ENCODE measurements at regions not wholly inside any gene's neighbourhood (a gene's known extent, or its start where the extent isn't known, plus 50 kb on each side); places are given as distances from the start of the nearest gene placed in this dataset.

GRCh38 chr18:59057493-59057795, 82.2 kb upstream of the SEC11C start:
- in situ Hi-C loops (cut with HindIII; ENCODE audit: low sequenced_read_pairs), result no loop called here

GRCh38 chr18:59057969-59058368, 81.7 kb upstream of the SEC11C start:
- in situ Hi-C loops (cut with HindIII; ENCODE audit: low sequenced_read_pairs), result no loop called here

GRCh38 chr18:59059140-59059539, 80.5 kb upstream of the SEC11C start:
- in situ Hi-C loops (cut with HindIII; ENCODE audit: low sequenced_read_pairs), result no loop called here

- in situ Hi-C loops (cut with HindIII; ENCODE audit: low sequenced_read_pairs), result no loop called here
Observed at GRCh38 chr18:59060551-59060950, 79.1 kb upstream of the SEC11C start.

- in situ Hi-C loops (cut with HindIII; ENCODE audit: low sequenced_read_pairs), result no loop called here
Observed at GRCh38 chr18:59061914-59062642, 77.6 kb upstream of the SEC11C start.

- in situ Hi-C loops (cut with HindIII; ENCODE audit: low sequenced_read_pairs), result no loop called here
Observed at GRCh38 chr18:59062643-59063006, 77.1 kb upstream of the SEC11C start.

- in situ Hi-C loops (cut with HindIII; ENCODE audit: low sequenced_read_pairs), result no loop called here
Observed at GRCh38 chr18:59063300-59063906, 76.3 kb upstream of the SEC11C start.

- in situ Hi-C loops (cut with HindIII; ENCODE audit: low sequenced_read_pairs), result no loop called here
Observed at GRCh38 chr18:59063912-59064311, 75.8 kb upstream of the SEC11C start.

GRCh38 chr18:59065684-59066083, 74.0 kb upstream of the SEC11C start:
- in situ Hi-C loops (cut with HindIII; ENCODE audit: low sequenced_read_pairs), result no loop called here

GRCh38 chr18:59067873-59068272, 71.8 kb upstream of the SEC11C start:
- in situ Hi-C loops (cut with HindIII; ENCODE audit: low sequenced_read_pairs), result no loop called here

- in situ Hi-C loops (cut with HindIII; ENCODE audit: low sequenced_read_pairs), result no loop called here
Observed at GRCh38 chr18:59068276-59069071, 71.2 kb upstream of the SEC11C start.

- in situ Hi-C loops (cut with HindIII; ENCODE audit: low sequenced_read_pairs), result loop anchor here (10.0 kb wide), 1 partner anchor 296 kb away; no protein-coding TSS in a partner anchor
Observed at GRCh38 chr18:59070181-59070912, 69.3 kb upstream of the SEC11C start.

- in situ Hi-C loops (cut with HindIII; ENCODE audit: low sequenced_read_pairs), result loop anchor here (10.0 kb wide), 1 partner anchor 298 kb away; no protein-coding TSS in a partner anchor
Observed at GRCh38 chr18:59072727-59073421, 66.8 kb upstream of the SEC11C start.

- in situ Hi-C loops (cut with HindIII; ENCODE audit: low sequenced_read_pairs), result loop anchor here (10.0 kb wide), 1 partner anchor 301 kb away; no protein-coding TSS in a partner anchor
Observed at GRCh38 chr18:59075923-59076322, 63.8 kb upstream of the SEC11C start.

- in situ Hi-C loops (cut with HindIII; ENCODE audit: low sequenced_read_pairs), result loop anchor here (10.0 kb wide), 1 partner anchor 304 kb away; no protein-coding TSS in a partner anchor
Observed at GRCh38 chr18:59079264-59079663, 60.4 kb upstream of the SEC11C start.

- in situ Hi-C loops (cut with HindIII; ENCODE audit: low sequenced_read_pairs), result loop anchor here (10.0 kb wide), 1 partner anchor 305 kb away; no protein-coding TSS in a partner anchor
Observed at GRCh38 chr18:59079687-59080501, 59.8 kb upstream of the SEC11C start.

- in situ Hi-C loops (cut with HindIII; ENCODE audit: low sequenced_read_pairs), result no loop called here
Observed at GRCh38 chr18:59083136-59083818, 56.4 kb upstream of the SEC11C start.

GRCh38 chr18:59085126-59085794, 54.4 kb upstream of the SEC11C start:
- in situ Hi-C loops (cut with HindIII; ENCODE audit: low sequenced_read_pairs), result no loop called here
